ENCODE measurements at regions not wholly inside any gene's neighbourhood (a gene's known extent, or its start where the extent isn't known, plus 50 kb on each side); places are given as distances from the start of the nearest gene placed in this dataset.

GRCh38 chr14:83208341-83208740 is 1674.7 kb upstream of the SEL1L start:
- TF ChIP-seq EZH2phosphoT487 (IDR thresholded peaks at IDR 0.05; ENCODE audit: borderline replicate concordance, low read depth, low read length) (no peak), CTCF (conservative IDR thresholded peaks at IDR 0.05; ENCODE audit: low read length) (no peak)
- no peak for DNase-seq (ENCODE audit: low spot score)
- intact Hi-C loops (cut with micrococcal nuclease; ENCODE audit: unreplicated experiment), result no loop called here
- no TSS peak for BruUV-seq (replicated peaks)
- no peak overlapping the region for H3K4me3 ChIP-seq (ENCODE audit: low read depth, low read length, poor library complexity, severe bottlenecking)
- H3K4me2 ChIP-seq (ENCODE audit: low read length), result no peak overlapping the region
- ChIA-PET POLR2A (no interaction called here), CTCF (ENCODE audit: unreplicated experiment) (no interaction called here)
- H2AFZ ChIP-seq (ENCODE audit: low read length), result no peak overlapping the region
- no peaks in the 10 kb centered on the region for H4K20me1 ChIP-seq (ENCODE audit: insufficient read depth, low read length)
- no peaks in the 10 kb centered on the region for H3K9me2 ChIP-seq (ENCODE audit: insufficient read depth, low read length)
- no peaks in the 10 kb centered on the region for H3K36me3 ChIP-seq (ENCODE audit: insufficient read depth, low read length)
- no peaks in the 10 kb centered on the region for H3K9me3 ChIP-seq (ENCODE audit: low read length)
- no peak overlapping the region for H3K27ac ChIP-seq (ENCODE audit: low read depth, low read length, poor library complexity, severe bottlenecking)
- no peaks in the 10 kb centered on the region for H3K79me2 ChIP-seq (ENCODE audit: insufficient read depth, low read depth, low read length)
- H3K4me1 ChIP-seq (ENCODE audit: insufficient read depth, low read length, poor library complexity, severe bottlenecking), result no peaks in the 10 kb centered on the region

GRCh38 chr14:83217492-83217891 is 1683.8 kb upstream of the SEL1L start:
- ChIA-PET CTCF (ENCODE audit: unreplicated experiment) (no interaction called here), POLR2A (no interaction called here)
- Histone ChIP-seq H3K4me3 (ENCODE audit: low read depth, low read length, poor library complexity, severe bottlenecking) (no peak overlapping the region), H3K4me2 (ENCODE audit: low read length) (no peak overlapping the region), H3K9me2 (ENCODE audit: insufficient read depth, low read length) (no peaks in the 10 kb centered on the region), H4K20me1 (ENCODE audit: insufficient read depth, low read length) (no peaks in the 10 kb centered on the region), H3K9me3 (ENCODE audit: low read length) (no peaks in the 10 kb centered on the region), H2AFZ (ENCODE audit: low read length) (no peak overlapping the region), H3K79me2 (ENCODE audit: insufficient read depth, low read depth, low read length) (no peaks in the 10 kb centered on the region), H3K36me3 (ENCODE audit: insufficient read depth, low read length) (no peaks in the 10 kb centered on the region), H3K27ac (ENCODE audit: low read depth, low read length, poor library complexity, severe bottlenecking) (no peak overlapping the region), H3K4me1 (ENCODE audit: insufficient read depth, low read length, poor library complexity, severe bottlenecking) (no peaks in the 10 kb centered on the region)
- DNase-seq (ENCODE audit: low spot score), result no peak
- intact Hi-C loops (cut with micrococcal nuclease; ENCODE audit: unreplicated experiment), result no loop called here
- no TSS peak for BruUV-seq (replicated peaks)
- no peak for TF ChIP-seq EZH2phosphoT487 (IDR thresholded peaks at IDR 0.05; ENCODE audit: borderline replicate concordance, low read depth, low read length)
- TF ChIP-seq CTCF (conservative IDR thresholded peaks at IDR 0.05; ENCODE audit: low read length), result no peak

GRCh38 chr14:83247924-83248639 is 1714.4 kb upstream of the SEL1L start:
- POLR2A ChIA-PET, result interaction anchor here (1.1 to 1.6 kb wide), 2 partner anchors 9 to 19 kb away, joined by 3 to 4 read pairs; no protein-coding TSS in a partner anchor
- Histone ChIP-seq H4K20me1 (ENCODE audit: insufficient read depth, low read length) (no peaks in the 10 kb centered on the region), H3K9me2 (ENCODE audit: insufficient read depth, low read length) (no peaks in the 10 kb centered on the region), H3K4me2 (ENCODE audit: low read length) (no peak overlapping the region), H3K9me3 (ENCODE audit: low read length) (no peaks in the 10 kb centered on the region), H3K79me2 (ENCODE audit: insufficient read depth, low read depth, low read length) (no peaks in the 10 kb centered on the region), H3K4me3 (ENCODE audit: low read depth, low read length, poor library complexity, severe bottlenecking) (no peak overlapping the region), H2AFZ (ENCODE audit: low read length) (no peak overlapping the region), H3K4me1 (ENCODE audit: insufficient read depth, low read length, poor library complexity, severe bottlenecking) (no peaks in the 10 kb centered on the region), H3K27ac (ENCODE audit: low read depth, low read length, poor library complexity, severe bottlenecking) (no peak overlapping the region), H3K36me3 (ENCODE audit: insufficient read depth, low read length) (no peaks in the 10 kb centered on the region)
- intact Hi-C loops (cut with micrococcal nuclease; ENCODE audit: unreplicated experiment), result no loop called here
- TF ChIP-seq EZH2phosphoT487 (IDR thresholded peaks at IDR 0.05; ENCODE audit: borderline replicate concordance, low read depth, low read length) (no peak), CTCF (conservative IDR thresholded peaks at IDR 0.05; ENCODE audit: low read length) (no peak)
- no TSS peak for BruUV-seq (replicated peaks)
- CTCF ChIA-PET (ENCODE audit: unreplicated experiment), result no interaction called here
- no peak for DNase-seq (ENCODE audit: low spot score)

Data from OCI-LY7 (cell line).